Endothelial cell of umbilical vein (primary cell): ENCODE measurements at regions not wholly inside any gene's neighbourhood (a gene's known extent, or its start where the extent isn't known, plus 50 kb on each side); places are given as distances from the start of the nearest gene placed in this dataset.
"Not testable (repeated sequence)": the region's sequence is repeated elsewhere in the genome, so short reads cannot be mapped to it uniquely, and the experiment has no call there.

ENCODE experiments used
- BruUV-seq: library from RNA; stranded (reverse); fragments of 400-500 nt; replicated peaks from 2 replicates; lab custom pipeline; 2021; lab: Mats Ljungman, UMichigan
- CTCF ChIA-PET: fragments of 300-600, 350-600 bp; sonication (Branson Sonifier 250); formaldehyde crosslinking; loops from one replicate; lab custom pipeline; 2021; ENCODE audit warnings: antibody characterized with exemption, inconsistent platforms; lab: Charles Lee
- POLR2A ChIA-PET: fragments of 300-600, 350-600 bp; sonication (Branson Sonifier 250); formaldehyde crosslinking; loops from one replicate; lab custom pipeline; 2021; ENCODE audit warnings: antibody characterized with exemption, inconsistent platforms; lab: Charles Lee
- DNase-seq: peaks from one replicate; pipeline ENCODE4 v3.0.0-alpha.2; 2011; ENCODE audit warnings: low read depth, low spot score
- FAIRE-seq: peaks from 2 replicates; lab custom pipeline; 2011; peaks lifted over from hg19 to GRCh38; lab: Jason Lieb, UNC
- H2AFZ ChIP-seq: 2 replicates; pipeline ENCODE4 v1.6.0; 2012; ENCODE audit warnings: low read depth, low read length, control low read depth, inconsistent platforms
- H3K27ac ChIP-seq: 2 replicates; pipeline ENCODE4 v1.5.1; 2011; ENCODE audit warnings: low read depth, mild to moderate bottlenecking, control low read depth, low read length, moderate library complexity; ENCODE audit not compliant: insufficient read depth
- H3K27me3 ChIP-seq, 2 experiments: 2 replicates each; pipeline versions ENCODE4 v1.6.0 to v1.6.1; 2011; ENCODE audit warnings: low read length in 2 of 2, mixed read lengths in 1 of 2; ENCODE audit not compliant: control insufficient read depth in 2 of 2, insufficient read depth in 2 of 2
- H3K36me3 ChIP-seq, 2 experiments: 2 replicates in 1 of 2; 3 replicates in 1 of 2; pipeline ENCODE4 v1.5.1; 2011; ENCODE audit warnings: low read length in 2 of 2, mild to moderate bottlenecking in 1 of 2, moderate library complexity in 1 of 2; ENCODE audit not compliant: control insufficient read depth in 2 of 2, insufficient read depth in 2 of 2; ENCODE audit errors: extremely low read depth in 1 of 2
- H3K4me1 ChIP-seq: 3 replicates; pipeline ENCODE4 v1.5.1; 2011; ENCODE audit warnings: mild to moderate bottlenecking, low read length; ENCODE audit not compliant: control insufficient read depth, insufficient read depth; ENCODE audit errors: extremely low read depth
- H3K4me2 ChIP-seq: 2 replicates; pipeline ENCODE4 v1.6.1; 2011; ENCODE audit warnings: low read length, control low read depth, mixed read lengths; ENCODE audit not compliant: insufficient read depth
- H3K4me3 ChIP-seq, 3 experiments: fragments of 200-600 bp in 1 of 3; sonication (generic), shearing (Covaris generic) in 1 of 3; replicated peaks in 1 of 3; 2 replicates each; pipeline ENCODE4 v1.5.1; 2011 to 2016; ENCODE audit warnings: control low read depth in 3 of 3, low read length in 3 of 3, mild to moderate bottlenecking in 2 of 3, inconsistent platforms in 1 of 3, low read depth in 1 of 3, moderate library complexity in 1 of 3; ENCODE audit not compliant: insufficient read depth in 1 of 3
- H3K79me2 ChIP-seq: 2 replicates; pipeline ENCODE4 v1.6.0; 2012; ENCODE audit warnings: low read length, inconsistent platforms; ENCODE audit not compliant: control insufficient read depth, insufficient read depth
- H3K9ac ChIP-seq: replicated peaks from 2 replicates; pipeline ENCODE3; 2011; ENCODE audit warnings: low read length, control low read depth; ENCODE audit not compliant: insufficient read depth; ENCODE audit errors: extremely low read depth
- H3K9me1 ChIP-seq: replicated peaks from 3 replicates; pipeline ENCODE4 v1.6.0; 2011; ENCODE audit warnings: mild to moderate bottlenecking, low read length; ENCODE audit not compliant: control insufficient read depth, insufficient read depth; ENCODE audit errors: extremely low read depth
- H3K9me3 ChIP-seq: replicated peaks from 2 replicates; pipeline ENCODE4 v1.5.1; 2012; ENCODE audit warnings: low read length, inconsistent platforms; ENCODE audit not compliant: control insufficient read depth, insufficient read depth
- H4K20me1 ChIP-seq: replicated peaks from 2 replicates; pipeline ENCODE3; 2011; ENCODE audit warnings: mild to moderate bottlenecking, low read length; ENCODE audit not compliant: control insufficient read depth, insufficient read depth; ENCODE audit errors: extremely low read depth
- EZH2 ChIP-seq: IDR thresholded peaks from 2 replicates; pipeline ENCODE4 v1.6.1; 2012; ENCODE audit warnings: borderline replicate concordance, low read depth, mild to moderate bottlenecking, moderate library complexity, low read length, inconsistent platforms; ENCODE audit not compliant: severe bottlenecking
- FOS ChIP-seq: IDR thresholded peaks from 2 replicates; pipeline ENCODE4 v1.6.1; 2011; ENCODE audit warnings: mild to moderate bottlenecking, low read length, moderate library complexity, borderline replicate concordance; ENCODE audit not compliant: insufficient read depth
- GATA2 ChIP-seq: IDR thresholded peaks from 2 replicates; pipeline ENCODE4 v1.7.0; 2011; ENCODE audit warnings: low read depth, mild to moderate bottlenecking, moderate library complexity, mixed read lengths, low read length; ENCODE audit not compliant: insufficient read length, insufficient read depth
- JUN ChIP-seq: IDR thresholded peaks from 2 replicates; pipeline ENCODE4 v1.6.1; 2011; ENCODE audit warnings: borderline replicate concordance, low read depth; ENCODE audit not compliant: insufficient read length, insufficient read depth
- MYC ChIP-seq: IDR thresholded peaks from one replicate; pipeline ENCODE4 v1.6.1; 2011; ENCODE audit warnings: mild to moderate bottlenecking, low read depth, low read length
- POLR2A ChIP-seq: IDR thresholded peaks from 2 replicates; pipeline ENCODE4 v1.6.1; 2012; ENCODE audit warnings: low read depth, mild to moderate bottlenecking, control low read depth, low read length
- POLR2AphosphoS5 ChIP-seq: IDR thresholded peaks from 2 replicates; pipeline ENCODE4 v1.6.1; 2012; ENCODE audit warnings: low read depth, mild to moderate bottlenecking, control low read depth, low read length, moderate library complexity; ENCODE audit not compliant: insufficient read depth
- dilution Hi-C: fragments of 300-500 bp; cut with MboI; formaldehyde crosslinking; loops from one replicate; pipeline ENCODE4 v1.15.0; 2019; ENCODE audit warnings: low sequenced_read_pairs; ENCODE audit not compliant: extremely low pct_ligation_motif_present
- intact Hi-C: fragments of 100-400 bp; cut with micrococcal nuclease; formaldehyde crosslinking; loops from one replicate; pipeline ENCODE4 v1.10.0; 2022
- TF ChIP-seq, protein P1 (sequence below): IDR thresholded peaks from 2 replicates; pipeline ENCODE4 v1.6.1; 2011; ENCODE audit not compliant: insufficient read depth, insufficient read length
- TF ChIP-seq, protein P2 (sequence below), 2 donors: IDR thresholded peaks; 1 replicate in 1 of 2; 2 replicates in 1 of 2; pipeline ENCODE4 v1.5.1; 2011; ENCODE audit warnings: low read length in 2 of 2, mild to moderate bottlenecking in 2 of 2, moderate library complexity in 2 of 2, control low read depth in 1 of 2, inconsistent platforms in 1 of 2, low read depth in 1 of 2; ENCODE audit not compliant: insufficient read depth in 1 of 2; ENCODE audit errors: extremely low read depth in 1 of 2

DNA sequence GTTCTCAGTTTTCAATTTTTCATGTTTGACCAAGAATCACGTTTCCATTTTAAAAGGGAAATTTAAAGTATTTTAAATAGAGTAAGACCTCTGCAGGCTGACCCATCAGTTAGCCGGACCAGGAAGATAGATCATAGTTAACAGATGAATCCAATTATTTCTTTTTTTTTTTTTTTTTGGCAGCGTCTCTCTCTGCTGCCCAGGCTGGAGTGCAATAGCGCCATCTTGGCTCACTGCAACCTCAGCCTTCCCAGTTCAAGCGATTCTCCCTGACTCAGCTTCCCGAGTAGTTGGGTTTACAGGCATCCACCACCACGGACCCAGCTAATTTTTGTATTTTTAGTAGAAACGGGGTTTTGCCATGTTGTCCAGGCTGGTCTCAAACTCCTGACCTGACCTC is 256.7 kb upstream of the CNR1 start:
- no peak overlapping the region for H3K4me2 ChIP-seq
- TF ChIP-seq MYC = no peak
- no peak for TF ChIP-seq GATA2
- no peak for TF ChIP-seq POLR2AphosphoS5
- TF ChIP-seq JUN = no peak
- TF ChIP-seq POLR2A = no peak
- TF ChIP-seq, protein P1, sequence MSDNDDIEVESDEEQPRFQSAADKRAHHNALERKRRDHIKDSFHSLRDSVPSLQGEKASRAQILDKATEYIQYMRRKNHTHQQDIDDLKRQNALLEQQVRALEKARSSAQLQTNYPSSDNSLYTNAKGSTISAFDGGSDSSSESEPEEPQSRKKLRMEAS = no peak
- TF ChIP-seq, protein P2, sequence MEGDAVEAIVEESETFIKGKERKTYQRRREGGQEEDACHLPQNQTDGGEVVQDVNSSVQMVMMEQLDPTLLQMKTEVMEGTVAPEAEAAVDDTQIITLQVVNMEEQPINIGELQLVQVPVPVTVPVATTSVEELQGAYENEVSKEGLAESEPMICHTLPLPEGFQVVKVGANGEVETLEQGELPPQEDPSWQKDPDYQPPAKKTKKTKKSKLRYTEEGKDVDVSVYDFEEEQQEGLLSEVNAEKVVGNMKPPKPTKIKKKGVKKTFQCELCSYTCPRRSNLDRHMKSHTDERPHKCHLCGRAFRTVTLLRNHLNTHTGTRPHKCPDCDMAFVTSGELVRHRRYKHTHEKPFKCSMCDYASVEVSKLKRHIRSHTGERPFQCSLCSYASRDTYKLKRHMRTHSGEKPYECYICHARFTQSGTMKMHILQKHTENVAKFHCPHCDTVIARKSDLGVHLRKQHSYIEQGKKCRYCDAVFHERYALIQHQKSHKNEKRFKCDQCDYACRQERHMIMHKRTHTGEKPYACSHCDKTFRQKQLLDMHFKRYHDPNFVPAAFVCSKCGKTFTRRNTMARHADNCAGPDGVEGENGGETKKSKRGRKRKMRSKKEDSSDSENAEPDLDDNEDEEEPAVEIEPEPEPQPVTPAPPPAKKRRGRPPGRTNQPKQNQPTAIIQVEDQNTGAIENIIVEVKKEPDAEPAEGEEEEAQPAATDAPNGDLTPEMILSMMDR (IDR thresholded peaks at IDR 0.05; ENCODE audit: extremely low read depth in 1 of 2, insufficient read depth in 1 of 2, low read depth in 1 of 2, low read length in 2 of 2) = no peak
- TF ChIP-seq EZH2 = no peak
- TF ChIP-seq FOS = no peak
- H3K27me3 ChIP-seq = no peaks in the 10 kb centered on the region
- H3K9me3 ChIP-seq = no peaks in the 10 kb centered on the region
- H3K27ac ChIP-seq = no peak overlapping the region
- no peaks in the 10 kb centered on the region for H3K36me3 ChIP-seq
- H3K4me3 ChIP-seq = no peak overlapping the region
- no peaks in the 10 kb centered on the region for H3K79me2 ChIP-seq
- no TSS peak for BruUV-seq
- no peak overlapping the region for H3K9ac ChIP-seq
- ChIA-PET CTCF (no interaction called here), POLR2A (no interaction called here)
- FAIRE-seq = no peak
- DNase-seq = no peak
- H3K9me1 ChIP-seq = no peaks in the 10 kb centered on the region
- no peaks in the 10 kb centered on the region for H3K4me1 ChIP-seq
- dilution Hi-C loops (no loop called here), intact Hi-C loops (no loop called here)
- no peaks in the 10 kb centered on the region for H4K20me1 ChIP-seq
- H2AFZ ChIP-seq = no peak overlapping the region

- H4K20me1 ChIP-seq, H3K4me3 ChIP-seq, H3K4me2 ChIP-seq, intact Hi-C loops, H3K9ac ChIP-seq, H3K79me2 ChIP-seq, FAIRE-seq, CTCF ChIA-PET, H3K27me3 ChIP-seq, H3K27ac ChIP-seq, dilution Hi-C loops, H3K4me1 ChIP-seq, H3K36me3 ChIP-seq, H3K9me3 ChIP-seq, POLR2A ChIA-PET, H3K9me1 ChIP-seq, DNase-seq, H2AFZ ChIP-seq, BruUV-seq: not testable (repeated sequence)
Observed at GRCh38 chr6:88420967-88421488, 254.9 kb upstream of the CNR1 start.
